Activated T-cell treated with anti-CD3 and anti-CD28 coated beads for 48 hours (primary cell): ENCODE measurements at regions not wholly inside any gene's neighbourhood (a gene's known extent, or its start where the extent isn't known, plus 50 kb on each side); places are given as distances from the start of the nearest gene placed in this dataset.

Experiments
- DNase-seq: peaks from one replicate; pipeline ENCODE4 v3.0.0-alpha.2; 2020; ENCODE audit warnings: low read depth

DNA sequence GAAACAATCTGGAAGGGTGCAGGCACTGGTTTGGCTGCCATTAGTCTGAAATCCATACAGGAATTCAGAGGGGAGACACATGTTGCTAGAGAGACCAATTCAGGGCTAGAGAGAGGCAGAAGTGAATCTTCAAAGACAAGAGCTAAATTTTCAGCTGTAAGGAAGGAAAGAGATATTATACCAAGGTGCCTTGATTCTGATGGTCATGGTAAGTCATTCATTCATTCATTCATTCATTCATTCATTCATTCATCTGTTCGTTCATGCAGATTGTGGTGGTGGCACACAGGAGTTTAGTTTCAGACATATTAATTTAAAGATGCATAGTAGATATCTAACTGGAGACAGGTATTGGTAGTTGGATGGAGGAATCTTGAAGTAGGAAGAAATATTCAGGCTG, 1493.5 kb upstream of the TMEM132C start:
- no peak for DNase-seq

DNA sequence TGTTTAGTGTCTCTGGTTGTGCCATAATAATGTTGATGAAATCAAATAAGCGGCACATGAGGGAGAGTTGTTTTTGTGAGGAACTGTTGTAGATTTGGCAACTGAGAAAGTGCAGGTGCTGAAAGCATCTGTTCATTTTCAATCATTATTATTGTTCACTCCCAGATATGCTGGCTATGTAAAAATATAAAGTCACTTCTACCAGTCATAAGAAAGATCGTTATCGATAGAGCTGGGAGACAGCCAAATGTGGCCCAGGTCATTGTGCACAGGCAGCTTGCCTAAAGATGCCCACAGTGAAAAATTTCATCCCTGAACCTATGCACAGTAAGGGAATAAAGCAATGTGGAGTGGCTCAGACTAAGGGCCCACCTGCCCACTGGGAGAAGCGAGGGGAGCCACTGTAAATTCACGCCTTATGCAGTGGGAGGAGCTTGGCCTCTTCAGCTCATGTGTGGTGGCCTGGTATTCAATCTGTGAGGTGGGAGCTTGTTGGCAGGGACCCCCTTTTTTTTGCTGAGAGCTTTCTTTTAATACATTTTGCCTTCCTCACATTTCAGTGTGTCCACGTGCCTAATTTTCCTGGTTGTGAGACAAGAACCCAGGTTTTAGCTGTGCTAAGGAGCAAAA, 1490.8 kb upstream of the TMEM132C start:
- DNase-seq = no peak

DNA sequence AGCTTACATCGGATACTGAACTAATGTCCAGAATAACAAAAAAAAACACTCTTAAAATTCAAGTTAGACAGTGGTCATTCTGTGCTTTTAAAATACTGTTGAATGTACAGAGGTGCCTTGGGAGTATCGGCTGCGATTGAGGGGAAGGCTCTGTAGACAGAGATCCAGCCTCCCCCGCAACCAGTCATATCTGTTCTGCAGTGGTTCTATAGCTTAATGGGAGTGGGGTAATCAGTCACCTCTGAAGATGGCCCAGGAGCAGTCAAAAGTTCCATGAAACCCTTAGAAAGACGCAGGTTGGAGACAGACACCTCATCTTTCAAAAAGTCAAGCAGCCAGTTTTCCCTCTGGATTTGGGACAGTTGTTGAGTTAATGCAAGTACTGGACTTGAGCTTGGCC, 1486.6 kb upstream of the TMEM132C start:
- DNase-seq = no peak

DNA sequence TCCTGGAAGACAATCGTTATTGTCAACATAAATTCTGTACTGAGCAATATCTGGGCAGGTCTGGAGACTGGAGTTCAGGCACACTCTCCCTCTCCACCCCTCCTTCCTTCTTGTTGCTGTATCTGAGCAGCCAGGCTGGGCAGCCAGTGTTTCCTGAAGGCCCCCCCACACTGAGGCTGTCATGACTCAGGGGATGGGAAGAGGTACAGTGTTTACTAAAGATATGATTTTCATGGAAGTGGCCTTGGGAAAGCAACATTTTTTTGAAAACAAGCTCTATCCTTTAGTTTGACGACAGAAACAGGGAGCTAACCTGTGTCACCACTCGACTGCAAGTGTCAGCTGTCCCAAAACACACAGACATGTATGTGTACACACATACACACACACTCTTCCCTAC, 1485.4 kb upstream of the TMEM132C start:
- no peak for DNase-seq

DNA sequence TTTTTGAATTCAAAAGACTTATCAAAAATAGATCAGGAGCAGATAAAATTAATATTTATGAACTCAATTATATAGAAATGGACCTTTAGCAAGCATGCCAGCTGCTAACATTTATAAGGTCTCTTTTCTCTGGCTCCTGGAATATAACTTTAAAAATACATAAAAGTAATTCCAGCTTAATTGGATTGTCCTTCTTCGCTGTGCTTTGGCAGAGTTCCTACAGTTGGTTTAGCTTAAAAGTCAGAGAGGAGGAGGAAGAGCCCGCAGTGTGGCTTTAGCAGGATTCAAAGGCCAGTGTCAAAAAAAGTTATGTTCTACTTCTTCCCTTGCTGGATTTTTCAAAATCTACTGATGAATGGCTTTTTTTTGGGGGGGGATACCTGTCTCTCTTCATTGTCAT, 1484.9 kb upstream of the TMEM132C start:
- no peak for DNase-seq

DNA sequence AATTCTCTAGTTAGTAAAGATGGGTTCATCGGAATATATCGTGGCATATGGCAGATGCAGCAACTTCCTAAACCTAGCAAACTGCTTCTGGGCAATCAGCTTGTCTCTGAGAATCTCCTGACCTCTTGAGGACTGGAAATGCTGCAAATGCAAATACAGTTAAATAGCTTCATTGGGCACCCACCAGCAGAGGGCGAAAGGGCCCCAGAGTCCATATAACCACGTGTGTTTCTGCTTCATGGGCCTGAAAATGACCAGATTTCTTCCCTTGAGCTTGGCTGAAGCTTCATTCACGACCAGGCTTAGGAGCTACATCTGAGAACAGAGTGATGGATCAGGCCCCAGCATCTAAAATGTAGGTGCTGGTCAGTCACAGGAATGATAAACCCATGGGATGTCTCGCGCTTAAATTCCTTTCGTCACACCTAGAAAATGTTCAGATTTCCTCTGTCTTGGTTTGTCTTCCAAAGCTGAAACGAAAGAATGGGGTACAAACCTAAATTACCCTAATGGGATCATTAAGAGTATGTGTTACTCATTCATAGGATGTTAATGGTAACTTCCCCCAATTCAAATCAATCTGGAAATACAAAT, 1482.5 kb upstream of the TMEM132C start:
- peak; percentile 18 for DNase-seq

DNA sequence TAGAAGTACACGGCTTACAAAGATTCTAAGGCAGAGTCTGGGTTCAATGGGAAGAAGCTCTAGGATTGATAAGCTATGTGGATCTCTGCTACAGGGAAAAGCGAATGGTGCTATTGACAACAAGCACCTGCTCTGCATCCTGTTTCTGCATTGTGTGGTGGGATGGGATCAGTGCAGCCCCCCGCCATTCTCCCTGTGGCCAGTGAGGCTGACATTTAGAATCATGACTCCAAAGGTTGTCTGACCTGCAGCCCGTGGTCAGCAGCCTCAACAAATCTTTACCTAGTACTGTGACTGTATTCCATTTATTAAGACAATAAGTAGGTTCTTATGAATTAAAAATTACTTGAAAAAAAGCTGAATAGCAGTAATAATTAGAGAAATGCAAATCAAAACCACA, 1477.0 kb upstream of the TMEM132C start:
- no peak for DNase-seq

DNA sequence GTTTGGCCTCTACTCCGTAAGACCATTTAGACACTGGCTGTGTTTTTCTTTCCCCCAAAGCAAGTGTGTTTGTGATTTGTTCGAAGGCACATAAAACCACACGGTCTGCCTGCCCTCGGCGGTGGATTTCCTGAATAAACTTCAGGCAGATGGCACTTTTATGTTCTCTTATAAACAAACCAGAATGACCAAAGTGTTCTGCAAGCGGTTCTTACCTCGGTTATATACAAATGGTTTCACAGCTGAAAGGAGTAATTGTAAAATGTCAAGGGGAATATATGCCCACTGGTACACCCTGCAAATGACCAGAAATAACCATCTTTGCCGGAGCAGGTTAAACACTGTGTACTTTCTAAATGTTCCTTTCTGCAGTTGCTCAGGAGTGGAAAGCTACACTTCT, 1475.8 kb upstream of the TMEM132C start:
- DNase-seq = no peak

DNA sequence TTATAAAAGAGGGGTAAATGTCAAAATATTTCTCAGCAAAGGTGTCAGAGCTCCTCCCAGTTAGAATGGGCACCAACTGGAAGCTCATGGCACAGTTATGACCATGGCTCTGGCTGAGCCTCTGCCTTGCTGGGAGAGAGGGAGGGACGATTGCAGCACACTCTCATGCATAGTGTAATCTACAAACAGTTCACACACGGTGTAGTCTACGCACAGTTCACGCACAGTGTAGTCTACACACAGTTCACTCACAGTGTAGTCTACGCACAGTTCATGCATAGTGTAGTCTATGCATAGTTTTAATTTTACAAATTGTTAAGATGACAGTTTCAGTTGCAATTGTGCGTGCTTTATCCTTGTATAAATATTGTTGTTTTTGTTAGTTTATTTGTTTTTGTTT, 1474.6 kb upstream of the TMEM132C start:
- DNase-seq = no peak

DNA sequence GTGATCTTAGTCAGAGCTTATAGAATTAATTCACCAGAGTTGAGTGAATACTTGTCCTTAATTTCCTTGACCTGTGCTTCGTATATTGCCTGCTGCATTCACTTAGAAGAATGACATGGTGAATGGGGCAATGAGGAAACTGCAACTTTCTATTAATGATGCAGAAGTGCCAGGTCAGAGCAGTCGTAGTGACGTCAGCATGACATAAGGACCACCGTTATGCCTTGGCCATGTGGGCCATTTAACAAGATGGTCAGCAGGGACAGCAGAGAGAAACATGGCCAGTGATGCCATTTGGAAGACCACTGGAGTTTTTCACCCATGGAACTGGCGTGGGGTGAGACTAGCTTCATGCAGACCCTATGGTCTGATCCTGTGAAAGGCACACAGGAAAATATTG, 1469.4 kb upstream of the TMEM132C start:
- no peak for DNase-seq

DNA sequence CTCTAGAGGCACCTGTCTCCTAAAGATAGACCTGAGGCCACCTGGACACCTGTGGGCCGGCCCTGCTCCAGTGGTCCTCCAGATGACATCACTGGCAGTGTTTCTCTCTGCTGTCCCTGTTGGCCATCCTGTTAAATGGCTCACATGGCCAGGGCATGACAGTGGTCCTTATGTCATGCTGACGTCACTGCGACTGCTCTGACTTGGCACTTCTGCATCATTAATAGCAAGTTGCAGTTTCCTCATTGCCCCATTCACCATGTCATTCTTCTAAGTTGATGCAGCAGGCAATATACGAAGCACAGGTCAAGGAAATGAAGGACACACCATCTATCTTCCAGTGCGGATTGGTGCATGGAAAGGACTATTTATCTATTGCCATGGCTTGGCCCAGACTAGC, 1468.5 kb upstream of the TMEM132C start:
- no peak for DNase-seq

DNA sequence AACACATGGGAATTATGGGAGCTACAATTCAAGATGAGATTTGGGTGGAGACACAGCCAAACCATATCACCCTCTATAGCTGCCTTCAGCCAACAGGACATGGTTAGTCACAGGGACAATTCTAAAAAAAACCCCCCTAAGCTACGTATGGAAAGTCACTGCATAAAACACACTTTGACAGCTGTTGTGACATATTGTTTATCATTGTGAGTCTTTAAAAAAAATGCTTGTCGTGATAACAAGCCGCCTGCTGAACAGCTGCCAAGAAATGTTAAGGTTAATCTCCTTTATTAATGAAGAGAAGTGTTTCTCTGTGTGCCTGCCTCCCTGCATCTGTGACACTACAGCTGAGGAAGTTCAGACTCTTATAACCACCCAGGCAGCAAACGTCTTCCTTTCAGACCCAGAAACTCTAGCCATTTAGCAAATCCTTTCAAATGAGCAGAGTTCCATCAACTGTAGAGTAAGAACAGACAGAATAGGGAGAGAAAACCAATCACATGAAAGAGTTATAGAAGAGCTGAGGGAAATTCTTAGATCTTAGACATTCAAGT, 1459.6 kb upstream of the TMEM132C start:
- no peak for DNase-seq

DNA sequence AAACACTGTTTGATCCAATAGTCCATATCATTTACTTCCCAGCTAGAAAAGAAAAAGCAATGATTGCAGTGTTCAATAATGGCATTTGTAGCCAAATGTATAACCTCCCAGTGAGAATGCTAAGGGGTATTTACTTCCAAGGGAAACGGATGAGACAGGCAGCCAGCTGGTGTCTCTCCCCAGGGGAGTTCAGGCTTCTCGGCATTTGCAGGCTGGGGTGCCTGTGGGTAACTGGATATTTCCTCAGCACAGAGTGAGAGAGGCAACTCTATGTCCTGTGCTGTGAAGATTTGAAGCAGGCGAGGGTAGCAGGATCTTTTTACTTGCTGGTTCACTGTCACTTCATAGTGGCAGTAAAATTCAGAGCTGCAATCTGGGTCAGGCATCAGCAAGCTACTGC, 1455.6 kb upstream of the TMEM132C start:
- DNase-seq = no peak

DNA sequence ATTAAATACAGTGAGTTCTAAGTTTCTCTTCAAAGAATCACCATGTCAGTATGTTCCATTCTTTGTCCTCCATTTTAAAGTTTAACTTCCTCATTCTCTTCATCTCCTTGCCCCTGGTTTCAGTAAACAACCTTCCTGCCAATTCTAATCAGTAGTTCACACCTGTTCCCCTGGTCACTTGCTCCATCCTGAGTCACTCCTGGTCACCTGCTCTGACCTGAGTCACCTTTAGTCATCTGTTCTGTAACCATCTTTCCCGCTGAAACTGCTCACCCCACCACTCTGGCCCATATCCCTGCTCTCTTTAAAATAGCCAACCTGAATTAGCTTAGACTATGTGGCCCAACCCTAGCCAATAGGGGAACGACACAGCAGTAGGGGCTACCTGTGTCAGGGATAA, 1447.4 kb upstream of the TMEM132C start:
- no peak for DNase-seq

DNA sequence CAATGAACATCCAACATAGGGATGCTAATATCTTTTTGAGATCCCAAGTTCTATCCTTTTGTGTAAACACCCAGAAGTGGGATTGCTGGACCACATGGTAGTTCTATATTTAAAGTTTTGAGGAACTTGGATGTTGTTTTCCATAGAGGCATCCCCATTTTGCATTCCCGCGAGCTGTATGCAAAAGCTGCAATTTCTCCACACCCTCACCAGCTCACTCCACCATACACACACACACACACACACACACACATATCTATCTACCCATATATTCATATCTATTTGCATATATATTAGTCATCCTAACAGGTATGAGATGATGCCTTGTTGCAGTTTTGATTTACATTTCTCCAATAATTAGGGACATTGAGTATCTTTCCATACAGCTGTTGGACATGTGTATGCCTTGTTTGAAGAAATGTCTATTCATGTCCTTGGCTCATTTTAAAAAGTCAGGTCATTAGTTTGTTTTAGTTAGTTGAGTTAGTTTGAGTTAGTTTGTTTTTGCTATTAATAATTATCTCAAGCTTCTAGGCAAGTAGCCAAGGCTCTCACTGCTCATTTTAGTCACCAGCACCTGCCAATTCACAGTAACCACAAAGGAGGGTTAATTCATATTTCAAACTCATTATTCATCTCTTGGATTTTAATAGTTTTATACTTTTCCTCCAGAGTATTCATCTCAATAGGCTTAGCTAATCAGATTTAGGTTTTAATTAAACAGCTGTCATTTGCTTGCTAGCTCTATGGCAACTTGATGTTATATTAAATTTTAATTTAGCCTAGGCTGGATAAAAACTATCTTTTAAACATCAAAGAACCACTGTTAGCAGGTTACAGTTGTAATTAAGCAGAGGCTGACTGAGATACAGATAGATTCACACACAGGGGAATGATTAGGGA, 1435.9 kb upstream of the TMEM132C start:
- DNase-seq = no peak

DNA sequence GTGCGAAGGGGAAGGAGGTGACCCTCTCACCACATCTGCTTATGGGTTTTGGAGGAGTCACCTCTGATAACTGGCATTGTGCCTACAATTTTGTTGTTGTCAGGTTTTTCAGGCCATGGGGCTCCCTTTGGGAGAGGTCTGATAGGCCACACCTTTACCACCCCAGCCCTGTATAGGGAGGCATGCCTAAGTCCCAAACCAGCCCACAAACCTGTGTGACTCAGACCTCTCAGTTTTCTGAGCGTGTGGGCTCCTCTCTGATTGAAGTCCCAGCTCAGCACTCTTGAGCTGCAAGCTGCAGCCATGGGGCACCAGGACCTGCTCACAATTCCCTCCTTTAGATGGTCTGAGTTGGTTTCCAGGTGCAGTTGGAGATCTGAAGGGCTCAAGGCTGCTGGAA, 1429.3 kb upstream of the TMEM132C start:
- no peak for DNase-seq

DNA sequence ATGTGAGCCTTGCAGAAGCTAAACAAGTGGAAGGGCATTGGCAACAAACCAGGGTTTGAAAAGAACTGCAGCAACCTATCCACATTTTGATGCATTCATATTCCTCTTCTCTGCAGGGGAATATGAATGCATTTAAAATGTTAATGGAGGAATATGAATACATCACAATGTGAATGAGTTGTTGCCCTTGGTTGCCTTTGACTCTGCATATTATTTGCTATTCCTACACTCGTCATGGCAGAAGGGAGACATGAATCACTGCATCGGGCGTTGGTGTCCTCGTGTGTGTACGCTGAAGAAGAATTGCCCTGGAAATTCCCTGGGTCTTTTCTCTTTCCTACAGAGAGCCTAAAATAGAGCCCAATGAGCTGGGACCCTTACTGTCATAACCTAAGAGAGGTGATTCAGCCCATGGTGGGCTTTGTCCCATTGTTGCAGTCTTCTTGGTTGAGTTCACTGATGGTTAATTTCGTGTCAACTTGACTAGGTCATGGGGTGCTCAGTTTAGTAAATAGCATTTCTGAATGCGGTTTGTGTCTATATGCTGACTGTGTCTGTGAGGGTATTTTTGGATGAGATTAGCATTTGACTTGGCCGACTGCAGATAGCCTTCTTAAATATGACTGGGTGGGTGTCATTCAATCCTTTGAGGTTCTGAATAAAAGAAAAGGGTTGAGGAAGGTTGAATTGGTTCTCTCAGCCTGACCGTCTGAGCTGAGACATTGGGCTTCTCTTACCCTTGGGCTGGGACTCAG, 1422.9 kb upstream of the TMEM132C start:
- no peak for DNase-seq

DNA sequence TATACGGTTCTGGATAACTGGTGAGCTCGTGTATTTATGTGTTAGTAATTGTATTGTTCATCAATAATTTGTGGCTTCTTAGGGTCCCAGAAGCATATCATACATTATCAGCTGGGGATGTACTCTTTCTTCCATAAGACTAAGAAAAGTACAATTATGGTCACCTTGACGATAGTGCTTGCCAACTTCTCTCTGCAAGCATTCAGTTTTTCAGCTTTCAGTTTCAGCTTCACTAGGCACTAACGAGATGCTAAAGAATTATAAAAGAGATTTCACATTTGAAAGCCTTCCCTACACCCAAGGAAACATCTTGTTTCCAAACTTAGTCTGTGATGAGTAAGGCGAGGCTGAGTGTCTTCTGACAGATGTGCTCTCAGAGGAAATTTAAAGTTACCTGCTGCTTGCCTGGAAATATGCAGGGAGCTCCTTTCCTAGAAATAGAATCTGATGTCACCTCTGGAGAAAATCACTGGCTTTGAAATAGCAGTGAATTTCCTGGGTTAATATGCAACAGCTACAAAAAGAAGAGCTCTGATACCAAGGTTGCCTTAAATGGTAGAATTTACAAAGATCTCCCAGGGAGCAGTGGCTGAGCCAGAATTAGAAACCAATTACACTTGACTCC, 1419.9 kb upstream of the TMEM132C start:
- no peak for DNase-seq

DNA sequence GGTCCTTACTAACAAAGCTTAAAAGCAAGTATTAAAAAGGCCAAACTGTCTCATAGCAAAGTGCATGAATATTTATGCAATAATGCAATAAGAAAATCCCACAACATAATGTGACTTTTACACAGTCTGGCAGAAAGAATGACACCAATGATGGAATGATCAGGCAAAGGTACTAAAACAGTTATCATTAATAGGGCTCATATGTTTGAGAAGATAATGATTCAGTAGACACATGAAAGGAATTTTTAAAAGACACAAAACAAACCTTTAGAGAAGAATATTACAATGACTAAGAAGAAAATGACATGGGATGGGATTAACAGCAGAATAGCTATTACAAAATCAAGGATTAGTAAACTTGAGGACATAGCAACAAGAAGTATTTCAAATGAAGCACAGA, 1411.2 kb upstream of the TMEM132C start:
- no peak for DNase-seq

DNA sequence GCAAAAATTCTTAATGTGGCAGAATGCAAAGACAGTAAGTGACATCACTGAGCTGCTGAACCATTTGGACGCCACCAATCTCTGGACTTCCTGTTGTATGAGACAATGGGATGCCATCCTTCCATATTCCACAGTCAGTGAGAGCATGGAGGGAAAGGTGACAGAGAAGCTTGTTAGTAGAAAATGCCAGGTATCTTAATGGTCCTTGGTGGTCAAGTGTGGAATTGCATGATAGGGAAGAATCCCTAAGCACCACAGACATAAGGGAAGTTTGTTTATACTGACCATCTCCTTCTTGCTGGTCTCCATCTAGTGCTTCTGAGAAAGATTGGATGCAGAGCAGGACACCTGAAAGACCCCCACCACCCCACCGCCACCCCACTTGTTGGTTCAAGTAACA, 1410.0 kb upstream of the TMEM132C start:
- no peak for DNase-seq

DNA sequence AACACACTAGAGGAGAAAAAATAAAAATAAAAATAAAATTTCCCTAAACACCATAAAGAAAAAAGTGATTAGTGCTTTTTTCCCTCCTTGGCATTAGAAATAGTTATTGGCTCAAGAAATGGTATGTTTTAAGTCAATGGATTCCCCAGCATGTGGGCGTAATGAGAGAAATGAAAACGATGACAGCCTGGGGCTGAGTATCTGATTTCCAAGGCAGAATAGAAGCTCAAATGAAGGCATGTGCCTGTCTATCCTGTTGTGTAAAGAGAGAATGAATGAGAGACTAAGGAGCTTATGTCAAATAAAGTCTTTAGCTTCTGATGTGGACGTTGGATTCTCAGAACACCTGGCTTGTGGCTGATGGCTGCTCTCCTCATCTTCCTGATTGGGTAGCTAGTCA, 1408.4 kb upstream of the TMEM132C start:
- DNase-seq = no peak

DNA sequence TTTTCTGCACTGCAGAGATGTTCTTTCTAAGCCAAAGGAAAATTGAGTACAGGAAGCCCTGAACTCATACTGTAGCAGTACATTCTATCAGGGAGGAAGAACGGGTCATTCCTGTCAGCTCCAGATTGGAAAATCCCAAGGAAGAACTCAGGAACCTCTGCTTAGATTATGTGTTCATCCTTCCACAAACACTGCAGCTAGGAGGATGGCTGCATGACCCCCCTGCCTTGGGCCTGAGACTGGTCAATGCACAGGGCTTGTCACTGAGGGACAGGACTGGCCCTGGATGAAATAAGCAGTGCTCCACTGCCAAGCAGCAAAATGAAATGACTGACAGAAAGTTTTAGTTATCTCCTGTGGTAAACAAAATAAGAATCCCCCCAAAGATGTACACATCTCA, 1406.8 kb upstream of the TMEM132C start:
- DNase-seq = no peak
